ENCODE measurements at regions not wholly inside any gene's neighbourhood (a gene's known extent, or its start where the extent isn't known, plus 50 kb on each side); places are given as distances from the start of the nearest gene placed in this dataset.

- TF ChIP-seq CTCF (IDR thresholded peaks at IDR 0.05) = no peak
- TF ChIP-seq EZH2 (IDR thresholded peaks at IDR 0.05; ENCODE audit: borderline replicate concordance, insufficient read depth, low read depth, low read length, poor library complexity, severe bottlenecking) = no peak
Measured at GRCh38 chr9:73239570-73240265, 88.1 kb downstream of the ANXA1 start.
